ENCODE measurements at regions not wholly inside any gene's neighbourhood (a gene's known extent, or its start where the extent isn't known, plus 50 kb on each side); places are given as distances from the start of the nearest gene placed in this dataset.

DNA sequence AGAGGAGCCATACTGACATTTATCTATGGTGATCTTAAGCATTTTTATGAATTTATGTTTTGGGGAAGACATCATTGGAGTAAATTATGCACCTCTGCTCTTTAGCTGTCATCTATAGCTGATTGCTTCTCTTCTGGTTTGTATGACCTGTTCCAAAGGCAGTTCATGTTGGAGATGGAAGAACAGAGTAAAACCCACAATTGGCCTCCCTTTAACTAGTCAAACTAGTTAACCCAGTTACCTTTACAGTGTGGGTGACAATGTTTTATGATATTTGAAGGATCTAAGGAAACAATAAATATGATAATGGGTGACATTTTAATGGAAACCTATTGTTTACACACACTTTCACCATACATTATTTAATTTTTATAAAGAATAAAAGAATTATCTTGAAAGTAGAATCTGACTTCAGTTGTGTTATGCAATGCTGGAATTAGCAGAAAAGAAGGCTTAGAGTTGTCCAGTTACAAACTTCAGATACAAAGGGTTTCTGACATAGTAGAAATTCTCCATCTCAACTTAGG is 263.5 kb downstream of the NFKBIZ start:
- DNase-seq (ENCODE audit: low read depth in 2 of 2) = no peak

DNA sequence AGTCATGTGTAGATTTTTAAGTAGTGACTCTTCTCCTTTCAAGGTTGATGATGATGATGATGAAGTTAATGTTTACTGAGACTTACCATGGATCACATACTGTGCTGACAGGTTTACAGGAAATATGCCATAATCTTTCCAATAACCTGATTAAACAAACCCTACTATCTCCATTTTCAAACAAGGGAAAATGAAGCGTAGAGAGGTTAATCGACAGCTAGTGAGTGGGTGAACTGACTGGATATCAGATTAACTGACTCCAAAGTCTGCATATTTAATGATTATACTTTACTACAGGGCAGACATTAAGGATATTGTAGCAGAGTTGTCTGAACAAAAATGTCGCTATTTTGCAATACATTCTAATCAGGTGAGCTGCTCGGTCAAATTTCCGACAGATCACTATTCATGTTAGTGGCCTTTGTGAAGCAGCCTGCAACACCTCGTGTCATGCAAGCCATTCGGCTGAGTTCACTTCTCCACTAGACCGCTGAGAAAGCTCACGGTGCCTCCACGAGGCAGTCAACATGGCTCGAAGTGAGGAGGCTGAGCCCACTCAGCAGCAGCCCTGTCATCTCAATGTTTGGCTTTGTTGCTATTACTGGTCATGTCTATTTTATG is 264.2 kb downstream of the NFKBIZ start:
- no peak for DNase-seq (ENCODE audit: low read depth in 2 of 2)

DNA sequence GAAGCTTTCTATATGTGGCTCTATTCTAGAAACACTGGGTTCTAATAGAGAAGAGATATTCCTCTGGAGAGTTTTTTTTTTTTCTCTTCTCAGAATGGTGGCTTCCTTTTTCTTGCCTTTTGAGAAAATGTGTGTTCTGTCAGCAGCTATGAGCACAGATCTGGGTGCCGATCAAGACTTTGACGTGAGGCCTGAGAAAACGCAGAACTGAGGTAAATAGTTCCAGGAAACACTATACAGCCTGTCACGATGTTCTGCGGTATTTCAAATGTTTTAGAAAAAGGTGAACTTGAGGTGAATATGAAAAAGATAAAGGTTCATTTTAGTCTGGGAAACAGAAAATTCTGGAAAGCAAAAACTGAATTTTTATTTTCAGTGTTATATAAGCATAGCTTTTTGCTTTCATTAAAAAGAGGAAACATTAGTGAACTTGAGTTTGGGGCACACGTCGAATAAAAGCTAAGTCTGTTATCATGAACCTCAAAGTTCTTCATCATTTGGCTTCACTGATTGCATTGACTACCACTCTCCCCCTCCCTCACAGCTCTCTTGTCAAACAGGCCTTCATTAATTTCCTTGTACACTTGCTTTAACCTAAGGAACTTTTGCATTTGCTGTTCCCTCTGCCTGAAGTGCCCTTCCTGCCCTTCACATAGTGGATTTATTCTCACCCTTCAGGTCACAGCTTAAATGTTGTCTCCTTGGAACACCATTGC is 265.1 kb downstream of the NFKBIZ start:
- DNase-seq (ENCODE audit: low read depth in 2 of 2) = peak in 1 of 2 donors; percentile 32

DNA sequence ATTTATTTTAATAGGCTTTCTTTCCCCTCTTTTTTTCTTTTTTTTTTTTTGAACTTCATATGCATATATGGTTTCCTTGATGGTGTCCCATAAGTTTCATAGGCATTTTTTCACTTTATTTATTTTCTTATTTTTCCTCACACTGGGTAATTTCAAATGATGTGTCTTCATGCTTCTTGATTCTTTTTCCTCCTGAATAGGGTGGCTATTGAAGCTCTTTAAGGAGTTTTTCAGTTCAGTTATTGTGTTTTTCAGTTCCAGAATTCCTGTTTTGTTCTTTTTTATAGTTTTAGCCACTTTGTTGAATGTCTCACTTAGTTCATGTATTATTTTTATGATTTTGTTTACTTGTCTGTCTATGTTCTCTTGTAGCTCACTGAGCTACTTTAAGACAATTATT is 273.2 kb downstream of the NFKBIZ start:
- no peak for DNase-seq (ENCODE audit: low read depth in 2 of 2)

DNA sequence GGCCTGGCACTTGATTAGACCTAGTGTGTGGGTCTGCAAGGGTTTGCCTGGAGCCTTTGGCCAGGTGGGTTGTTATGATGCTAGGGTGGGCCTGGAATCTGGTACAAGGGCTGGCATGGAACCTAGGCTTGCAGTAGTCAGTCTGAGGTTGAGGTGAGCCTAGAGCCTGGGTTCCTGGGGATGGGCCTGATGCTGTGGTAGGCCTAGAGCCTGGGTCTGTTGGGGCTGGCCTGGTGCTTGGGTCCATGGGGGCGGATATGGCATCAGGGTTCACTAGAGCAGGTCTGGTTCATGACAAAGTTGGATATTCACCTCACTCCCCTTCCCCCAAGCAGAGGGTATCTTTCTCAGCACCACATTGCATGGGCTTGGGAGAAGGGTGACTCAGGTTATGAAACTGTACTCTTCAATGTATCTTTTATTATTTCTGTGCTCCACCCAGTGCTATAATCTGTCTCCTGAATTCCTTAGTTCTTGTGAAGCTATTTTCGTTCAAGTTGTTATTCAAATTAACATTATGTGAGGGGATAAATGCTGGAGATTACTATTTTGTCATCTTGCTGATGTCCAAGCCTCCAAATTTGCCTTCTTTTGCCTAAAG is 274.4 kb downstream of the NFKBIZ start:
- DNase-seq (ENCODE audit: low read depth in 2 of 2) = no peak

DNA sequence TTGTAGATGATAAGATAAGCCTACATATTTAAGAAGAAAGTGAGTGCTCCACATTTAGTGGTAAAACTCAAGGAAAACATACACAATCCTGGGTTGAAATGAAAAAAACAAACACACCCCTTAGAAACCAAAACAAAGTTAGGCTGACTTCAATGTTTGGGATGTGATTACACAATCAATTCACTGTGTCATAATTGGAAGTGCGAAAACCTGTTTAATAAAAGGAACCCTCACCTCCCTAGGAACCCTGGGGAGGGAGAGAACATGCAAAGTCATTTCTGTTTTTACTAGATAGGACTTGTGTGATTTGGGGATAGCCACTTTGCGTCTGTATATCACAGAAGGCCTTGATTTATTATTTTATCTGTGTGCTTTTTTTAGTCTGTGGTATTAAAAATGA is 275.0 kb downstream of the NFKBIZ start:
- no peak for DNase-seq (ENCODE audit: low read depth in 2 of 2)

DNA sequence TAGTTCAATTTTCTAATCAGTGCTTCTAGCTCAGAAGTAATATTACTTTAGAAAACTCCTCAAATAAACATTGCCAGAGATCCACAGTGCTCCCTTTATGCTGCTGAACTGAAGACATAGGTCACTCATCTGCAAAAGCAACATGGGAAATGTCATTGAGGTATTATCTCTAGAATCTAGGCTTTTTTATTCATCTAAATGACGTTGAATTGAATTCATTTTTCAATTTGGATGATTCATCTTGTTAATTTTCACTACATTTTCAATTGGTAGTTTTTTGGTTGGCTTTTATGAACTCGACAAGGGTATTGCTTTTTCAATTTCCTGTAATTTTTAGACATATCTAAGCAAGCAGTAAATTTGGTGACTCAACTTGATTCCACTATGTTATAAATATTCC is 275.4 kb downstream of the NFKBIZ start:
- no peak for DNase-seq (ENCODE audit: low read depth in 2 of 2)

DNA sequence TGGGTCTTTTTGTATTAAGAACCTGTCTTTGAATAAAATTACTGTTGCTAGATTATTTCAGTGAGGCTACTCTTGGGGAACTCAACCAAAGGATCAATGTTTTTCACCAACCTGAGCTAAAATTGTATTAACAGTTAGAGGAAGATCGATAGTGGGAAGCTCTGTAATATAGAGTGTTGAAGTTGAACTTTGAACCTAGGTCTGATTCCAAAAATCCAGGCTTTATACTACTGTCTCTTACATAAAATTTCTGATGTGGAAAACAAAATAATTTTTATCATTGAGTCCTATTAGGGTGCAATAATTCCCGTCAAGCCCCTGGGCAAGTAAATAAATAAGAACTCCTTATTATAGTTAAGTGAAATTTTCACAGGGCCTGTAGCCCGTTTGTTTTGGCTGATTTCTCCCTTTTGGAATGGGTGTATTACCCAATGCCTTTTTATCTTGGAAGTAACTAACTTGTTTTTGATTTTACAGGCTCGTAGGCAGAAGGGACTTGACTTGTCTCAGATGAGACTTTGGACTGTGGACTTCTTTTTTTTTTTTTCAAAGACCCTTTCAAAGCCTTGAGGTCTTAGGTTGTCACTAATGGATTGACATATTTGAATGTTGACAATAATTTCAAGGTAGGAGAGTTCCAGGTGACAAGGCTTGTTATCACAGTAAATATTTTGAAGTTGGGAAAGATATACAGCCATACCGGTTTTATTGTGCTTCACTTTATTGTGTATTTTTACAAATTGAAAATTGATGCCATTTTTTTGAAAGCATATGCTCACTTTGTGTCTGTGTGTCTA is 276.1 kb downstream of the NFKBIZ start:
- DNase-seq (ENCODE audit: low read depth in 2 of 2) = no peak

DNA sequence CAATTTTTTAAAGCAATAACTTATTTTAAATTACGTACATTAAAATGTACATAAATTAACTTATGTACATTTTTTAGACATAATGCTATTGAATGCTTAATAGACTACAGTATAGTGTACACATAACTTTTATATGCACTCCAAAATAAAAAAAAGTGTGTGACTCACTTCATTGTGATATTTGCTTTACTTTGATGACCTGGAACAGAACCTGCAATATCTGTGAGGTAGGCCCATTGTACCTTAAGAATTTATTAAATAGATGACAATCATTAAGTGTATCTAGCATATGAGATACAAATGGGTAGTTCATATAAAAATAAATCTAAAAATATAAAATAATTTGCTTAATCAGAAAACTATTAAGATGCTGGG is 276.7 kb downstream of the NFKBIZ start:
- no peak for DNase-seq (ENCODE audit: low read depth in 2 of 2)

DNA sequence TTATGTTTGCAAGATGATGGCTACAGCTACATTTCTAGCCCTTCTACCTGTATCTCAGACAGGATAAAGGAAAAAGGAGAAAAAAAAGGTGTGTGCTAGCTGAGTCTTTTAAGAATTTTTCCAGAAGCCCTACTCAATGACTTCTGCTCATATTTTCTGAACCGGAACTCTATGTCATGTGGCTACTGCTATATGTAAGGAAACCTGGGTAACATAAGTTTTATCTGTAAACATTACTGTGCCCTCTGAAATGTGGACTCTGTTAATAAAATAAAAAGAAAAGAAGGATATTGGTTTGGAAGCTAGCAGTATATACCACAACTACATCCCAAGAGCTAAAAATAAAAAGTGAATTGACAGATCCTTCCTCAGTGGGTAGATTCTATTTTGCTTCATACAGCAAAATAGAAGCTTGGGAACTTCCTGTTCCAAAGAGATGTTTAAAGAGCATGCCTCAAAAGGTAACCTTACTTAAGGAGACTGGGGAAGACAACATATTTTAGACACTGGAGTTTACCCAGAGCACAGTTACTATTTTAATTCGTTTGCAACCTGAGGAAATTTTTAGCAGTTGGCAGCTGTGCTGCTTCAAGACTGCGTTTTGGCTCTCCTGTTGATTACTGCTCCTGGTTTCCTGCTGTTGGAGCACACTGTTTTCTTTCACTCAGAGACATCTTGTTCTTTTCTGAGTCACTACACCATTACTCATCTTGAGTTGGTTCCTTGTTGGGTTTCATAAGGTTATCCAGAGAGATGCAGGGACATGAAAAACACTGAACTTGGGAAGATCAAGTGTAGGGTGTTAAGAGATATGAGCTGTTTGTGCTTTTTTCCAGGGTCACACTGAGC is 280.7 kb downstream of the NFKBIZ start:
- DNase-seq (ENCODE audit: low read depth in 2 of 2) = no peak

DNA sequence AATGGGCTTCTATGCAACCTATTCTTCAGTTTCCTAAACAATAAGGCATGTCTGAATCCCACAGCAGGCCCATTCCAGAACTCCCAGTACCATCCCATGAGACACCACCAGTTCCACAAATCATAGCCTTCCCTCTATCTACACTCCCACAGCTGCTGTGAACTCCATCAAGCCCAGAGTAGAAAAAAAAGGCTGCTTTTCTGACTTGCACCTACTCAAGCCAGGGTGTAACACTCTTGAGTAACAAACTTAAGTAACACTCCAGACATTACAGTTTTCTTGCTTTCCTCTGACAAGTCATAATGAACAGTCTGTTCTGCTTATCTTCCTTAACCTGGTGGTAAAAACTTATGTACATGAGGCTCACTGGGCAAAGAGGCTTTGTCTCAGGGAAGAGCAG is 283.1 kb downstream of the NFKBIZ start:
- no peak for DNase-seq (ENCODE audit: low read depth in 2 of 2)

DNA sequence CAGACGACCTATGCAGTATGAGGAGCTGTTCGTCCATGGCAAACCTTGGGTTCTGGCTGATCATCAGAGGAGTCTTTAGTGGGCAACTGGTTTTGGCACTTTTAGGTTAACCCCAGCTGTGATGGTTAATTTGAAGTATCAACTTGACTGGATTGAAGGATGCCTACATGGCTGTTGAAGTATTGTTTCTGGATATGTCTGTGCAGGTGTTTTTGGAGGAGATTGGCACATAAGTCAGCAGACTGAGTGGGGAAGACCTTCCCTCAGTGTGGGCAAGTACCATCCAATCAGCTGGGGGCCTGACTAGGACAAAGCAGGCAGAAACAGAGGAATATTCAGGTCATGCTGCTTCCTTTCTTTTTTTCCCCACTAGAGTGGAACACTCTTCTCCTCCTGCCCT is 284.1 kb downstream of the NFKBIZ start:
- no peak for DNase-seq (ENCODE audit: low read depth in 2 of 2)

DNA sequence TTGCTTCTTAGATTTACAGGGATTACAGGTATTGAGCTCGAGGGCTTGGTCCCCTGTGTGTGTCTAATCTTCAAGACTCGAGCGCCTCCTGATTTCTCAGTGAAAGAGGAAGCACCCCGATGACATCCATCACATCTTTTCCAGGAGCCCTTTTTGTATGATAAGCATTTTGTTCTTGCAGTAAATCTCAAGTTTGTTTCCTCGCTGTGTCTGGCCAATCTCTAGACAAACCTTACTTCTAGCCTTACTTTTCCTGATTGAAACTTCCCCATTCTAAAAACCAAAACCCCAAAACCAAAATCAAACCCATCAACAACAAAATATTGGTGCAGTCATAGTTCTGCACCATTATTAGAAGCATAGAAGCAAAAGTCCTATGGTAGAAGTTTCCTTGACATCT is 286.0 kb downstream of the NFKBIZ start:
- no peak for DNase-seq (ENCODE audit: low read depth in 2 of 2)

DNA sequence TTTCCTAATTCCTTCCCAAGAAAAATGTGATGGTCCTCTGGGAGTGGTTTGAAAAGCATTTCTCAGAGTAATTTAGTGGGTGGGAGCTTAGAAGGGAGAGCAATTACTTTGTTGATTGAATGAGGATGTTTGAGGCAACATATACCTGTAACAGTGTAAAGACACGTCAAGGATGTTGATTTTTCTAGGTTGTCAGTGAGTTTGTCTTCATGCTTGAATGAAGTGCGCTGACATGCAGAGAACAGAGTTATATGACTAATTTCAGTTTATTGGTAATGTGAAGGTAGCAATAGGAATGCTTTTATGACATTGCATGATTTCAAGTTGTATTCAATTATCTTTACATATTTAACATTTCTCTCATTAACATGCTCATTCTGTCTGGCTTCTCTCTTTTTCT is 286.9 kb downstream of the NFKBIZ start:
- DNase-seq (ENCODE audit: low read depth in 2 of 2) = no peak

DNA sequence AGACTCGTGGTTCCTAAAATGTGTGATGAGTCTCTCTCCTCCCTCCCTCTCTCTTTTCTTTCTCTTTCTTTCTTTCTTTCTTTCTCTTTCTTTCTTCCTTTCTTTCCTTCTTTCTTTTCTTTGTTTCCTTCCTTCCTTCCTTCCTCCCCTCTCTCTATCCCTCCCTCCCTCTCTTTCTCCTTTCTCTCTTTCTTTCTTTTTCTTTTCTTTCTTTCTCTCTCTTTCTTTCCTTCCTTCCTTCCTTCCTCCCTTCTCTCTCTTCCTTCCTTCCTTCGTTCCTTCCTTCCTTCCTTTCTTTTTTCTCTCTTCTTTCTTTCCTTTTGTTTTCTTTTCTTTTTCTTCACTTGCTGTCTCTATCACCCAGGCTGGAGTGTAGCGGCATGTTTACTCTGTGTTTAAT is 290.8 kb downstream of the NFKBIZ start:
- DNase-seq (ENCODE audit: low read depth in 2 of 2) = no peak

DNA sequence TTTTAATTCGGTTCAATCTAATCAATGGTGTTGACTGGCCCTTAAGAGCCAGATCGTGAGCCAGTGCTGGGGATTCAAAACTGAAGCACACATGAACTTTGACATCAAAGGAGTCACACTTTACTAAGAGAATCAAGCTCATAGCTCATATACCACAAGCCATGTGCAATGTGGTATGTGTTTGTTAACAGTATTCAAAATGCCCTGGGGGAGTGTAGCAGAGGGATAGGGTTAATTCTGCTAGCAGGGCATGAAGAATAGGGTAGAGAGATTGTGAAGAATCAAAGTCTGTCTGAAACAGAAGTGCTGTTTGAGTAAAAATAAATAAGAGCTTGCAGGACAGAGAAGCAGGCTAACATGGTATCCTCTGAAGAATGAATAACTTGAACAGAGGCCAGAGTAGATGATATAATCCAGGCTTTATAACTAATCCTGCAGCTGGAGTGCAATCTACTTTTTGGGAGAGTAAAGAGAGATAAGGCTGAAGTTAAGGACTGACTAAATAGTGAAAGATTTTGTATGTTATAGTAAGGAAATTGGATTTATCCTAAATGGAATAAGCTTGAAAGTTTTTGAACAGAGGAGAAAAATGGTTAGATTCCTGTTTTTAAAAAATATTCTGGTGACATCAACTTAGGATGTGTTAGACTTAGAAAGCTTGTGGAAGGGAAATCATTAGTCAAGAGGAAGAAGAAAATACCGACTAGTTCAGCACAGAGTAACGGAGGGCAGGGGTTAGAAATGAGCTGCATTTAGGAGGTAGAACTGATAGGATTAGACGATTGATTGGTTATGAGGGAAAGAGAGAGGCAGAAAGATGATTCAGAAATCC is 292.0 kb downstream of the NFKBIZ start:
- DNase-seq (ENCODE audit: low read depth in 2 of 2) = no peak

DNA sequence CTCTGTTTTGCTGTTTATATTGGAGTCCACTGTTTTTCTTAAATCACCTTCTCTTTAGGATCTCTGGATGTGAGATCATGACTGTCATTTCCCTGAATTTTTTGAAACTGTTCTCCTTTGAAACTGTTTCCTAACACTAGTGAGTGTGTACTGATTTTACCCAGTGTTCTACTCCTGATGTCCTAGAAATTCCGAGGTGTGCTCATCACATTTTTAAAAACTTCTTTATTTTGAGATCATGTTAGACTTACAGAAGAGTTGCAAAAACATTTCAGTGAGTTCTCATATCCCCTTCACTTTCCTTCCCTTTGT is 292.6 kb downstream of the NFKBIZ start:
- no peak for DNase-seq (ENCODE audit: low read depth in 2 of 2)

DNA sequence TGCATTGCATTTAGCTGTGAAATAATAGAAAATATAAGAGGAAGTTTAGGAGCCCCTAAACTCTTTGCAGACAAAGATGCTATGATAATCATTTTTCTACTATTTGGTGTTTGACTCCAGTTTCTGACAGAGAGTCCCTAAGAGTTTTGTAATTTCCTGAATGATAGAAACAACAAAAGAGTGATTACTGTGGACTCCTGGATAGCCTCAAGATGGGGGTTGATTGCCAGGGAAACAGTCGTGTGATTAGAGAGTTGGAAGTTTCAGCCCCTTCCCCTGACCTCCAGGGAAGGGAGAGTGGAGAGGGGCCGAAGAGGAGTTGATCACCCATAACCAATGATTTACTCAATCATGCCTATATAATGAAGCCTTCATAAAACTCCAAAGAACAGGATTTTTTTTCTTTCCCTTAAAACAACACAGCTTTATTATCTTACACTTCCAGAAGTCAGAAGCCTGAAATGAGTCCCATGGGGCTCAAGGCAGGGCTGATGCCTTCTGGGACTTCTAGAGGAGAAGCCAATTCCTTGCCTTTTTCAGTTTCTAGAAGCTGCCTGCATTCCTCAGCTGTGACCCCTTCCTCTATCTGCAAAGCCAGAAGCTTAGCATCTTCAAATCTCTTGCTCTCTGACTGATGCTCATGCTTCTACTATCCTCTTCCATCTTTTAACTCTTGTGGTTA is 292.3 kb upstream of the ZPLD1 start:
- no peak for DNase-seq (ENCODE audit: low read depth in 2 of 2)

DNA sequence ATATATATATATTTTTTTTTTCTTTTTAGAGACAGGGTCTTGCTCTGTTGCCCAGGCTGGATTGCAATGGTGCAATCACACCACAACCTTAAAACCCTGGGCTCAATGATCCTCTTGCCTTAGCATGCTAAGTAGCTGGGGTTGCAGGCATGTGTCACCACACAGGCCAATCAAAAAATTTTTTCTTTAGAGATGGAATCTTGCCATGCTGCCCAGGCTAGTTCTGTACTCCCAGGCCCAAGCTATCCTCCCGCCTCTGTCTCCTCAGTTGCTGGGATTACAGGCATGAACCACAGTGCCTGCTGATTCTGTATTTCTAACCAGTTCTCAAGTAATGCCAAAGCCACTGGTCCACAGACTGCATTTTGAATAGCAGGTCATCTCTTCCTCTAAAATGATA is 291.3 kb upstream of the ZPLD1 start:
- DNase-seq (ENCODE audit: low read depth in 2 of 2) = no peak

DNA sequence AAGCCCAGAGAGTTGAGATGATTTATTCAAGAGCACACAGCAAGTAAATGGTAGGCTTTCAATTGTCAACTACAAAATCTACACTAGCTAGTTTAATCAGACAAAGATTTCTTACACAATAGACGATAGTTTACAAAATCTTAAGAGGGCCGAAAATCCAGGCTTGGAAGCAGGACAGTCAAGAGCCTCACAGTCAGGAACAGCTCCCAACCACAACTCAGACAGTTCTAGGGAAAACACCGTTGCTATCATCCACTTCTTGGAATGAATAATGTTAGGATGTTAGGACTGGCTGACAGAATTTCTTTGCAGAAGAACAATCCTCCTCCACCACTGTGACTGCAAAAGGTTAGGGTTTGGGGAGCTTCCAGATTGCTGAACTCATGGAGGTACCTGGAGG is 290.8 kb upstream of the ZPLD1 start:
- no peak for DNase-seq (ENCODE audit: low read depth in 2 of 2)

Measured in stimulated activated CD8-positive, alpha-beta memory T cell treated with anti-CD3 and anti-CD28 coated beads, Interleukin-15, amount 100 ng/mL, for 48 hours (primary cell).